ENCODE measurements at regions not wholly inside any gene's neighbourhood (a gene's known extent, or its start where the extent isn't known, plus 50 kb on each side); places are given as distances from the start of the nearest gene placed in this dataset.

DNA sequence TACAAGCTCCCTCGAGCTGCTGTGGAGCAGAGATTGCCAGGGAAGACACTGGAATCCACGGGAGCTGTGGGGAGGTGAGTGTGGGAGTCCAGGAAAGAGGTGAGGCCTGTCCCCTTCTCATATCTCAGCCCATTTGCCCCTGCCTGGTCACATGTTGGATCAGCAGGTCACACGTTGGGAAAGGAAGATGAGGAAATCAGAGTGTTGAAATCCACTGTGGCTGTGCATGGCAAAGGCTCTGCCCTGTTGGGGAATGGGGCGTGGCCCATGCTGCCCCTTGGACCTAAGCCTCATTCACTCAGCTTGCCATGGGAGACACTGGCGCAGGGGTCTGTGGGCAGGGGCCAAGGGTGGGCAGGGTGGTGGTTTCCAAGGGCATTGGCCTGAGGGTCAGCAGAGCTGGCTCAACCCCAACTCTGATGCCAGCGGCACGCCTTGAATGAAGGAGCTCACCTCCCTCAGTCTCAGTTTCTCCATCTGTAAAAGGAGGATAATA is 85.4 kb upstream of the CPEB4 start:
- FAIRE-seq, result no peak
- TF ChIP-seq POLR2A (IDR thresholded peaks at IDR 0.05; ENCODE audit: low read depth, low read length), result no peak
- no peak for DNase-seq (ENCODE audit: insufficient read length, low spot score)

GRCh38 chr5:173804579-173804978 is 83.6 kb upstream of the CPEB4 start:
- FAIRE-seq (no peak), DNase-seq (ENCODE audit: insufficient read length, low spot score) (no peak)
- TF ChIP-seq POLR2A (IDR thresholded peaks at IDR 0.05; ENCODE audit: low read depth, low read length), result no peak

GRCh38 chr5:173806270-173807035 is 81.7 kb upstream of the CPEB4 start:
- DNase-seq (ENCODE audit: insufficient read length, low spot score) (no peak), FAIRE-seq (no peak)
- no peak for TF ChIP-seq POLR2A (IDR thresholded peaks at IDR 0.05; ENCODE audit: low read depth, low read length)

DNA sequence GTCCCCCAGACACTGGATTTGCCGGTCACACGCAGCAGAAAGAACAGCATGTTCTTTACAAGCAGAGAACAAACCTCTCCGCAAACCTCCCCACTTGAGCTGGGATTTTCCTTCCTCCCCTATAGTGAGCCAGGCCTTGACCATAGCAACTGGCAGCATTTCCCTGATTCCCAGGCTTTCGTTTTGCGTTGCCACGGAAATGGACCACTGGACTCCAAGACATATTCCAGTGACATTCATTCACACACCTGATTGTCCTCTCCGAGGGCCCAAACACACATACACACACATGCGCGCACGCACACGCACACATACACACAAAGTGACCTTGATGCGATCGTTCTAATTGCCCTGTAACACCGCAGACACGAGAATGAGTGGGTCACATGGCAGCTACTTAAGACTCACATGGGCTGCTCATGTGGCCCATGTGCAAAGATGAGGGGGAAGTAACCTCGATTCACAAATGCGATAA is 80.9 kb upstream of the CPEB4 start:
- FAIRE-seq (no peak), DNase-seq (ENCODE audit: insufficient read length, low spot score) (no peak)
- no peak for TF ChIP-seq POLR2A (IDR thresholded peaks at IDR 0.05; ENCODE audit: low read depth, low read length)

DNA sequence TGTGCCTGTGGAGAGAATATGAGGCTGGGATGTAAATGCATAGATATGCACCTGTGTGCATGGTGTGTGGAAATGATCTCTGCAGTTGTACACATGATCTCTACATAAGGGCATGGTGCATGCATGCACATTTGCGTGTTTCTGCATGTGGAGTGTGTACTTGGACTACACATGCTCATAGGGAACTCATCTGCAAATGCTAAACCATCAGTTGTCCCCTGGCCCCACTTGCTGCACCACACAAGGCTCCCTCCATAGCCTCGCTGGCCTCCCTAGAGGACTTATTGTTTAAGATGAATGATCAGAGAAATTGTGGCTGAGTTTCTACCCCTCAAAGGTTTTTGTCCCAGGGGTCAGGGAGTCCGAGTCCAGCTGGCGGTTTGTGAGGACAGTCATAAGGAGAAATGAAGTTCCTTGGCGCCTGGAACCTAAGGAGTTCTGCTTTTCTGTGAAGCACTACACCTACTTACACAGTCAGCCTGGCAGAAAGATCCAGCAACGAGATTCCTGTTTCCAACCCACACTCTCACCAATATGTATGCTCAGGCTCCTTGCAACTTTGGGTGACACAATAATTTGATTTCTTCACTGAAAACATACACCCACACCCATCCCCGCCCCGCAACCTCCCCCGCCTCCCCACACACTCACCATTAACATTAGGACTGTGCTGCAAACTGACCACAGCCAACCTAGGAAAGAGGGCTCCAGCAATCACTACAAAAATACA is 79.9 kb upstream of the CPEB4 start:
- TF ChIP-seq POLR2A (IDR thresholded peaks at IDR 0.05; ENCODE audit: low read depth, low read length), result no peak
- no peak for DNase-seq (ENCODE audit: insufficient read length, low spot score)
- no peak for FAIRE-seq

DNA sequence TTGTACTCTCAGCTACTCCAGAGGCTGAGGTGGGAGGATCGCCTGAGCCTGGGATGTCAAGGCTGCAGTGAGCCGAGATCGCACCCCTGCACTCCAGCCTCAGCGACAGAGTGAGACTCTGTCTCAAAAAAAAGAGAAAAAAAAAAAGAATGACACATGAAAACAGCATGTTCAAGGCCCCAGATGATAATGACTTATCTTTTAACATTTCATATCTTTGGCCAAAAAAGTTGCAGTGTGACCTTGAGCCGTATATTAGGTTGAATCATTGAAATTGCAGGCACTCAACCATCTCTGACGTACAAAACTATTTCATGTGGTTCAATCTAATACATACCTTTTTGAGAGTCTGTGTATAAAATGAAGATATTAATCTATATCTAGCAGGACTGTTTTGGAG is 79.1 kb upstream of the CPEB4 start:
- TF ChIP-seq POLR2A (IDR thresholded peaks at IDR 0.05; ENCODE audit: low read depth, low read length), result no peak
- DNase-seq (ENCODE audit: insufficient read length, low spot score), result no peak
- no peak for FAIRE-seq

- FAIRE-seq, result no peak
- no peak for DNase-seq (ENCODE audit: insufficient read length, low spot score)
- no peak for TF ChIP-seq POLR2A (IDR thresholded peaks at IDR 0.05; ENCODE audit: low read depth, low read length)
Measured at GRCh38 chr5:173812811-173813550, 75.2 kb upstream of the CPEB4 start.

GRCh38 chr5:173814053-173814452 is 74.1 kb upstream of the CPEB4 start:
- FAIRE-seq (no peak), DNase-seq (ENCODE audit: insufficient read length, low spot score) (no peak)
- no peak for TF ChIP-seq POLR2A (IDR thresholded peaks at IDR 0.05; ENCODE audit: low read depth, low read length)

- no peak for TF ChIP-seq POLR2A (IDR thresholded peaks at IDR 0.05; ENCODE audit: low read depth, low read length)
- DNase-seq (ENCODE audit: insufficient read length, low spot score), result no peak
- FAIRE-seq, result no peak
Measured at GRCh38 chr5:173815571-173815970, 72.6 kb upstream of the CPEB4 start.

- no peak for TF ChIP-seq POLR2A (IDR thresholded peaks at IDR 0.05; ENCODE audit: low read depth, low read length)
- FAIRE-seq, result no peak
- DNase-seq (ENCODE audit: insufficient read length, low spot score), result no peak
Measured at GRCh38 chr5:173816728-173817127, 71.4 kb upstream of the CPEB4 start.

GRCh38 chr5:173817561-173817960 is 70.6 kb upstream of the CPEB4 start:
- FAIRE-seq (no peak), DNase-seq (ENCODE audit: insufficient read length, low spot score) (no peak)
- no peak for TF ChIP-seq POLR2A (IDR thresholded peaks at IDR 0.05; ENCODE audit: low read depth, low read length)

DNA sequence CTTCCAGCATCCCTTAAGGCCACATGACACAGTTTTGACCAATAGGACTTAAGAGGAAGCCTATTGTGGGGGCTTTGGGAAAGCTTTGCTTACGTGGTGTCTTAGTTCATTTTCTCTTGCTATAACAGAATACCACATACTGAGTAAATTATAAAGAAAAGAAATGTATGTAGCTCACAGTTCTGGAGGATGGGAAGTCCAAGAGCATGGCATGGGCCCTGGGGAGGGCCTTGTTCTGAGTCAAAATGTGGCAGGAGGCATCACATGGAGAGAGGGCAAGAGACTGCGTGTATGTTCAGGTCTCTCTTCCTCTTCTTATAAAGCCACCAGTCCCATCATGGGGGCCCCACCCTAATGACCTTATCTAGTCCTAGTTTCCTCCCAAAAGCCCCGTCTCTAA is 68.6 kb upstream of the CPEB4 start:
- DNase-seq (ENCODE audit: insufficient read length, low spot score) (no peak), FAIRE-seq (no peak)
- TF ChIP-seq POLR2A (IDR thresholded peaks at IDR 0.05; ENCODE audit: low read depth, low read length), result no peak

GRCh38 chr5:173823274-173823644 is 64.9 kb upstream of the CPEB4 start:
- no peak for DNase-seq (ENCODE audit: insufficient read length, low spot score)
- FAIRE-seq, result no peak
- TF ChIP-seq POLR2A (IDR thresholded peaks at IDR 0.05; ENCODE audit: low read depth, low read length), result no peak
